K562 (cell line): ENCODE measurements at regions not wholly inside any gene's neighbourhood (a gene's known extent, or its start where the extent isn't known, plus 50 kb on each side); places are given as distances from the start of the nearest gene placed in this dataset.

Experiments
- ATAC-seq: fragments of 200-7000 bp; cut with Tn5 transposase; 3 replicates; pipeline ENCODE4 v1.9.1; 2020; ENCODE audit warnings: moderate library complexity
- BruUV-seq: library from RNA; stranded (reverse); fragments of 400-500 nt; replicated peaks from 2 replicates; lab custom pipeline; 2021; lab: Mats Ljungman, UMichigan
- CTCF ChIA-PET: fragments of 300-600 bp; formaldehyde crosslinking; extraction: SDS; loops from one replicate; lab custom pipeline; 2021; ENCODE audit warnings: low intra/inter-chr PET ratio; lab: Yijun Ruan, JAX
- POLR2A ChIA-PET: fragments of 300-600, 350-650 bp; sonication (Branson Sonifier 250); formaldehyde crosslinking; extraction: SDS; loops from one replicate; lab custom pipeline; 2021; ENCODE audit warnings: antibody characterized with exemption, inconsistent platforms; lab: Yijun Ruan, JAX
- DNase-seq, 4 experiments: peaks; one replicate each; pipeline versions ENCODE4 v3.0.0 to v3.0.0-alpha.2; 2011 to 2018; ENCODE audit warnings: low spot score in 3 of 4, mixed read lengths in 3 of 4; ENCODE audit errors: extremely low read depth in 1 of 4
- FAIRE-seq: peaks from 2 replicates; lab custom pipeline; 2011; peaks lifted over from hg19 to GRCh38; lab: Jason Lieb, UNC
- H2AFZ ChIP-seq: 2 replicates; pipeline ENCODE4 v1.6.0; 2011; ENCODE audit warnings: low read depth, low read length, control low read depth, inconsistent platforms
- H3K27ac ChIP-seq: fragments of 200-600 bp; 3 replicates; pipeline ENCODE4 v1.8.0; 2011; ENCODE audit warnings: low read depth, mild to moderate bottlenecking, control low read depth, inconsistent platforms, low read length, moderate library complexity, mixed read lengths; ENCODE audit errors: extremely low read depth
- H3K27me3 ChIP-seq, 2 experiments: fragments of 300-600 bp in 1 of 2; 2 replicates in 1 of 2; 3 replicates in 1 of 2; pipeline versions ENCODE4 v1.6.0 to v1.8.0; 2011; ENCODE audit warnings: inconsistent platforms in 2 of 2, low read length in 2 of 2, mild to moderate bottlenecking in 1 of 2, mixed read lengths in 1 of 2, moderate library complexity in 1 of 2; ENCODE audit not compliant: control insufficient read depth in 2 of 2, insufficient read depth in 2 of 2
- H3K36me3 ChIP-seq: fragments of 300-600 bp; 3 replicates; pipeline ENCODE4 v1.8.0; 2011; ENCODE audit warnings: mild to moderate bottlenecking, low read length, inconsistent platforms; ENCODE audit not compliant: control insufficient read depth, insufficient read depth
- H3K4me1 ChIP-seq, 2 experiments: fragments of 200-600 bp in 1 of 2; replicated peaks in 1 of 2; 2 replicates in 1 of 2; 3 replicates in 1 of 2; pipeline versions ENCODE4 v1.5.1 to v1.8.0; 2011; ENCODE audit warnings: inconsistent platforms in 2 of 2, low read length in 2 of 2, mild to moderate bottlenecking in 1 of 2, mixed read lengths in 1 of 2, moderate library complexity in 1 of 2; ENCODE audit not compliant: control insufficient read depth in 2 of 2, insufficient read depth in 2 of 2
- H3K4me2 ChIP-seq: 2 replicates; pipeline ENCODE4 v1.6.1; 2011; ENCODE audit warnings: low read length, control low read depth, inconsistent platforms, mixed read lengths; ENCODE audit not compliant: insufficient read depth
- H3K4me3 ChIP-seq: fragments of 200-600 bp; sonication (generic), shearing (Covaris generic); 2 replicates; pipeline ENCODE4 v1.5.1; 2016; ENCODE audit warnings: control low read depth, inconsistent platforms
- H3K79me2 ChIP-seq: fragments of 200-600 bp; 3 replicates; pipeline ENCODE4 v1.8.0; 2011; ENCODE audit warnings: low read length, inconsistent platforms; ENCODE audit not compliant: control insufficient read depth, insufficient read depth
- H3K9ac ChIP-seq, 2 experiments: 2 replicates each; pipeline versions ENCODE4 v1.6.0 to v1.6.1; 2011; ENCODE audit warnings: low read depth in 2 of 2, low read length in 2 of 2, control low read depth in 1 of 2, inconsistent platforms in 1 of 2, mild to moderate bottlenecking in 1 of 2, mixed read lengths in 1 of 2; ENCODE audit not compliant: insufficient read depth in 1 of 2
- H3K9me1 ChIP-seq: one replicate; pipeline ENCODE4 v1.6.0; 2011; ENCODE audit warnings: inconsistent platforms, mild to moderate bottlenecking, low read length, moderate library complexity; ENCODE audit not compliant: control insufficient read depth, insufficient read depth
- H3K9me3 ChIP-seq: replicated peaks from 2 replicates; pipeline ENCODE4 v1.5.1; 2011; ENCODE audit warnings: low read depth, low read length, inconsistent platforms; ENCODE audit not compliant: control insufficient read depth, insufficient read depth
- H4K20me1 ChIP-seq: replicated peaks from 2 replicates; pipeline ENCODE4 v1.6.1; 2011; ENCODE audit warnings: low read length, inconsistent platforms, mixed read lengths; ENCODE audit not compliant: control insufficient read depth, insufficient read depth
- BCLAF1 ChIP-seq, 2 experiments: fragments of 450-650 bp in 1 of 2; IDR thresholded peaks; 2 replicates each; pipeline ENCODE4 v1.6.1; 2011 to 2017; ENCODE audit warnings: low read depth in 2 of 2, antibody characterized with exemption in 1 of 2, borderline replicate concordance in 1 of 2, low read length in 1 of 2, mild to moderate bottlenecking in 1 of 2, mixed read lengths in 1 of 2; ENCODE audit not compliant: control insufficient read depth in 1 of 2
- CBX1 ChIP-seq: sonication (generic); IDR thresholded peaks from 2 replicates; pipeline ENCODE4 v1.6.1; 2016; ENCODE audit warnings: antibody characterized with exemption, low read depth, mild to moderate bottlenecking
- HDAC2 ChIP-seq: fragments of 450-650 bp; IDR thresholded peaks from 2 replicates; pipeline ENCODE4 v1.6.1; 2016; ENCODE audit warnings: mild to moderate bottlenecking
- NR2C2 ChIP-seq, 2 experiments: fragments of 200-800 bp in 1 of 2; sonication (Bioruptor generic) in 1 of 2; sonication (generic) in 1 of 2; formaldehyde crosslinking in 1 of 2; IDR thresholded peaks; 2 replicates each; pipeline versions ENCODE4 v1.6.1 to v1.8.0; 2016 to 2022; ENCODE audit warnings: mild to moderate bottlenecking in 1 of 2, missing compliant biosample characterization in 1 of 2, missing genetic modification characterization in 1 of 2, missing genetic modification reagents in 1 of 2
- TBL1XR1 ChIP-seq, 2 experiments: IDR thresholded peaks; 2 replicates each; pipeline ENCODE4 v1.6.1; 2012; ENCODE audit warnings: improper control_type of control experiment in 2 of 2, low read length in 2 of 2, mild to moderate bottlenecking in 1 of 2
- XRCC3 ChIP-seq: fragments of 450-650 bp; IDR thresholded peaks from 2 replicates; pipeline ENCODE4 v1.6.1; 2017; ENCODE audit warnings: mild to moderate bottlenecking, moderate library complexity
- YBX1 ChIP-seq: fragments of 450-650 bp; IDR thresholded peaks from 2 replicates; pipeline ENCODE4 v1.7.1; 2016; ENCODE audit warnings: mild to moderate bottlenecking
- ZEB2 ChIP-seq: fragments of 450-650 bp; IDR thresholded peaks from 2 replicates; pipeline ENCODE4 v1.6.1; 2016
- ZNF561 ChIP-seq: fragments of 450-650 bp; formaldehyde crosslinking; conservative IDR thresholded peaks from 2 replicates; pipeline ENCODE4 v1.4.0; 2020; ENCODE audit warnings: mild to moderate bottlenecking, moderate library complexity
- WGBS: fragments of 100-300 bp; shearing (Covaris generic); methylation state at CpG from one replicate; pipeline ENCODE4 v1.1.6; 2016; ENCODE audit warnings: low coverage, mixed read lengths; ENCODE audit not compliant: insufficient coverage; ENCODE audit errors: missing lambda C conversion rate; 5-methylcytosine and 5-hydroxymethylcytosine counted together
- in situ Hi-C: fragments of 300-500 bp; cut with MboI; formaldehyde crosslinking; loops from 4 replicates; pipeline ENCODE4 v1.15.0; 2018; ENCODE audit warnings: inconsistent platforms, mixed read lengths
- intact Hi-C: fragments of 100-400 bp; cut with micrococcal nuclease; formaldehyde crosslinking; loops from 2 replicates; pipeline ENCODE4 v1.14.2; 2022
- TF ChIP-seq, protein P1 (sequence below): IDR thresholded peaks from 2 replicates; pipeline ENCODE4 v1.6.1; 2016; ENCODE audit warnings: missing genetic modification characterization, missing compliant biosample characterization
- TF ChIP-seq, protein P2 (sequence below): fragments of 250-450 bp; sonication (Bioruptor Pico); IDR thresholded peaks from 2 replicates; pipeline ENCODE4 v1.8.0; 2022; ENCODE audit warnings: inconsistent platforms
- TF ChIP-seq, protein P3 (sequence below): sonication (generic); formaldehyde crosslinking; IDR thresholded peaks from 2 replicates; pipeline ENCODE4 v1.8.0; 2022; ENCODE audit warnings: mild to moderate bottlenecking, missing genetic modification reagents, borderline replicate concordance
- TF ChIP-seq, protein P4 (sequence below): fragments of 250-450 bp; sonication (Bioruptor Pico); IDR thresholded peaks from 2 replicates; pipeline ENCODE4 v1.5.0; 2021

DNA sequence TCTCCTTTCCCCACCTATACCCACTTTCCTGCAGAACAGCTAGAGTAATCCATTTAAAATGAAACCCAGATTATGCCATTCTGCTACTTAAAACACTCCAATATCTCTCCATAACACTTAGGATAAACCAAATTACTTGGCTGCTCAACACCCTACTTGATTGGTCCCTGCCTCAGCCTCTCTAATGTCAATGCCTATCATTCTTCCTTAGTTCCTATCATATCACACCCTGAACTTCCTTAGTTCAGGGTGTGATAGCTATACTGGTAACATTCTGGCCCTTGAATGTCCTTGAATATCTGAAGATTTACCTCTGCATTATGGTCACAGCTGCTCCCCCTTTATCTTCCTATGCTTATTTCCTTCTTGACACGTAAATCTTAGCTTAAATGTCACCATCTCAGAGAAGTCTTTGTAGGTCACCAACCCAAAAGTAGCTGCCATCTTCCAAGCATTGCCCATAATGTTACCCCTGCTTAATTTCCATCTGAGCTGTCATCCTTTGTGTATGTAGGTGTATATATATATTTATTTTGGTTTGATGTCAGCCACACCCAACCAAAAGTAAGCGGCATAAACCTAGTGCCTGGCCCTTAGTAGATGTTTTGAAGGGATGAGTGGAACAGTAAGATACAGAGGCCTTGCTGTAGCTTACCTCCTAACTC is 379.8 kb downstream of the PTPRC start:
- no peaks in the 10 kb centered on the region for H3K27me3 ChIP-seq
- no peaks in the 10 kb centered on the region for H3K9me3 ChIP-seq
- no peak overlapping the region for H3K4me3 ChIP-seq
- BruUV-seq: no TSS peak
- no peak overlapping the region for H3K9ac ChIP-seq
- WGBS: 0% methylated on average over 2 of the region's 2 CpGs
- FAIRE-seq: no peak
- CTCF ChIA-PET: no interaction called here
- no peaks in the 10 kb centered on the region for H4K20me1 ChIP-seq
- no peak overlapping the region for H3K27ac ChIP-seq
- H3K4me1 ChIP-seq: no peaks in the 10 kb centered on the region
- DNase-seq: no peak
- H3K9me1 ChIP-seq: no peaks in the 10 kb centered on the region
- no peaks in the 10 kb centered on the region for H3K36me3 ChIP-seq
- H3K4me2 ChIP-seq: no peak overlapping the region
- H3K79me2 ChIP-seq: no peaks in the 10 kb centered on the region
- in situ Hi-C loops: no loop called here
- H2AFZ ChIP-seq: no peak overlapping the region
- ATAC-seq: no peak
- intact Hi-C loops: no loop called here
- POLR2A ChIA-PET: no interaction called here
- TF ChIP-seq TBL1XR1 (IDR thresholded peaks at IDR 0.05; ENCODE audit: low read length in 2 of 2) (no peak), HDAC2 (no peak), XRCC3 (no peak), YBX1 (no peak), ZEB2 (no peak), ZNF561 (CRISPR knock-in tag) (no peak), NR2C2 (CRISPR knock-in tag; IDR thresholded peaks at IDR 0.05) (no peak), NR2C2 (tag; IDR thresholded peaks at IDR 0.05) (no peak), BCLAF1 (IDR thresholded peaks at IDR 0.05; ENCODE audit: borderline replicate concordance in 1 of 2, control insufficient read depth in 1 of 2, low read depth in 2 of 2, low read length in 1 of 2) (no peak), CBX1 (no peak)
- TF ChIP-seq, protein P1, sequence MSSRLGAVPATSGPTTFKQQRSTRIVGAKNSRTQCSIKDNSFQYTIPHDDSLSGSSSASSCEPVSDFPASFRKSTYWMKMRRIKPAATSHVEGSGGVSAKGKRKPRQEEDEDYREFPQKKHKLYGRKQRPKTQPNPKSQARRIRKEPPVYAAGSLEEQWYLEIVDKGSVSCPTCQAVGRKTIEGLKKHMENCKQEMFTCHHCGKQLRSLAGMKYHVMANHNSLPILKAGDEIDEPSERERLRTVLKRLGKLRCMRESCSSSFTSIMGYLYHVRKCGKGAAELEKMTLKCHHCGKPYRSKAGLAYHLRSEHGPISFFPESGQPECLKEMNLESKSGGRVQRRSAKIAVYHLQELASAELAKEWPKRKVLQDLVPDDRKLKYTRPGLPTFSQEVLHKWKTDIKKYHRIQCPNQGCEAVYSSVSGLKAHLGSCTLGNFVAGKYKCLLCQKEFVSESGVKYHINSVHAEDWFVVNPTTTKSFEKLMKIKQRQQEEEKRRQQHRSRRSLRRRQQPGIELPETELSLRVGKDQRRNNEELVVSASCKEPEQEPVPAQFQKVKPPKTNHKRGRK (tag): no peak
- TF ChIP-seq, protein P2, sequence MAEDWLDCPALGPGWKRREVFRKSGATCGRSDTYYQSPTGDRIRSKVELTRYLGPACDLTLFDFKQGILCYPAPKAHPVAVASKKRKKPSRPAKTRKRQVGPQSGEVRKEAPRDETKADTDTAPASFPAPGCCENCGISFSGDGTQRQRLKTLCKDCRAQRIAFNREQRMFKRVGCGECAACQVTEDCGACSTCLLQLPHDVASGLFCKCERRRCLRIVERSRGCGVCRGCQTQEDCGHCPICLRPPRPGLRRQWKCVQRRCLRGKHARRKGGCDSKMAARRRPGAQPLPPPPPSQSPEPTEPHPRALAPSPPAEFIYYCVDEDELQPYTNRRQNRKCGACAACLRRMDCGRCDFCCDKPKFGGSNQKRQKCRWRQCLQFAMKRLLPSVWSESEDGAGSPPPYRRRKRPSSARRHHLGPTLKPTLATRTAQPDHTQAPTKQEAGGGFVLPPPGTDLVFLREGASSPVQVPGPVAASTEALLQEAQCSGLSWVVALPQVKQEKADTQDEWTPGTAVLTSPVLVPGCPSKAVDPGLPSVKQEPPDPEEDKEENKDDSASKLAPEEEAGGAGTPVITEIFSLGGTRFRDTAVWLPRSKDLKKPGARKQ: no peak
- TF ChIP-seq, protein P3, sequence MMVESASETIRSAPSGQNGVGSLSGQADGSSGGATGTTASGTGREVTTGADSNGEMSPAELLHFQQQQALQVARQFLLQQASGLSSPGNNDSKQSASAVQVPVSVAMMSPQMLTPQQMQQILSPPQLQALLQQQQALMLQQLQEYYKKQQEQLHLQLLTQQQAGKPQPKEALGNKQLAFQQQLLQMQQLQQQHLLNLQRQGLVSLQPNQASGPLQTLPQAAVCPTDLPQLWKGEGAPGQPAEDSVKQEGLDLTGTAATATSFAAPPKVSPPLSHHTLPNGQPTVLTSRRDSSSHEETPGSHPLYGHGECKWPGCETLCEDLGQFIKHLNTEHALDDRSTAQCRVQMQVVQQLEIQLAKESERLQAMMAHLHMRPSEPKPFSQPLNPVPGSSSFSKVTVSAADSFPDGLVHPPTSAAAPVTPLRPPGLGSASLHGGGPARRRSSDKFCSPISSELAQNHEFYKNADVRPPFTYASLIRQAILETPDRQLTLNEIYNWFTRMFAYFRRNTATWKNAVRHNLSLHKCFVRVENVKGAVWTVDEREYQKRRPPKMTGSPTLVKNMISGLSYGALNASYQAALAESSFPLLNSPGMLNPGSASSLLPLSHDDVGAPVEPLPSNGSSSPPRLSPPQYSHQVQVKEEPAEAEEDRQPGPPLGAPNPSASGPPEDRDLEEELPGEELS (CRISPR knock-in tag): no peak
- TF ChIP-seq, protein P4, sequence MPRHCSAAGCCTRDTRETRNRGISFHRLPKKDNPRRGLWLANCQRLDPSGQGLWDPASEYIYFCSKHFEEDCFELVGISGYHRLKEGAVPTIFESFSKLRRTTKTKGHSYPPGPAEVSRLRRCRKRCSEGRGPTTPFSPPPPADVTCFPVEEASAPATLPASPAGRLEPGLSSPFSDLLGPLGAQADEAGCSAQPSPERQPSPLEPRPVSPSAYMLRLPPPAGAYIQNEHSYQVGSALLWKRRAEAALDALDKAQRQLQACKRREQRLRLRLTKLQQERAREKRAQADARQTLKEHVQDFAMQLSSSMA (CRISPR knock-in tag): no peak
